Stimulated activated CD8-positive, alpha-beta memory T cell treated with anti-CD3 and anti-CD28 coated beads, Interleukin-4, amount 100 ng/mL, for 1 hour (primary cell): ENCODE measurements at regions not wholly inside any gene's neighbourhood (a gene's known extent, or its start where the extent isn't known, plus 50 kb on each side); places are given as distances from the start of the nearest gene placed in this dataset.
A peak's percentile ranks its signal among the peaks of the same experiment; 100 is the strongest.
"Not testable (repeated sequence)": the region's sequence is repeated elsewhere in the genome, so short reads cannot be mapped to it uniquely, and the experiment has no call there.

Experiments used
- DNase-seq, 2 donors: peaks; one replicate each; pipeline ENCODE4 v3.0.0-alpha.2; 2020; ENCODE audit warnings: low read depth in 2 of 2, low spot score in 1 of 2

GRCh38 chr12:124476011-124476400 is 91.4 kb downstream of the NCOR2 start:
- DNase-seq, result no peak

DNA sequence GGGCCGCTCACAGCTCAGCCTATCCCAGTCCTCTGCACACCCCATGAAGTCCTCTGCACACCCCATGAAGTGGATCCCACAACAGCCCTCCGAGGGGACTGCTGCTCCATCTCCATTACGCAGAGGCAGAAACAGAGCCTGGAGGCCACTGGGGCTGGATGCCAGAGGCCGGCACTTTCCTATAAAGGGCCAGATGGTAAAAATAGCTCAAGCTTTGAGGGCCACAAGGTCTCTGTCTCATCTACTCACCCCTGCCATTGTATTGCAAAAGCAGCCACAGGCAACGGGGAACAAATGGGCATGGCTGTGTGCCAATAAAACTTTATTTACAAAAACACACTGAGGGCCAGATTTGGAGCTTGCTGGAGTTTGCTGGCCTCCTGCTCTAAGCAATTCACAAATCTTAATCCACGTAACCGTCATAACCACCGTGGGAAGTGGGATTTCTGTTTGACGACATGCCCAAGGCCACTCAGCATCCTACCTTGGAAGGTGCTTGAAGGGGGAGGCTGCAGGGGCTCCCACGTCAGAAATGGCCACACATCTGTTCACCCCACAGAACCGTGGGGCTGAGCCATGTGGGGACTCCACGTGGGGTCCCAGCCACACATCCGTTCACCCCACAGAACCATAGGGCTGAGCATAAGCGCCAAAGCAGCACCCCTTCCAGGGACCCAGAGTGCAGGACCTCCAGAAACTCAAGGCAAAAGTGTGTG is 92.0 kb downstream of the NCOR2 start:
- no peak for DNase-seq

DNA sequence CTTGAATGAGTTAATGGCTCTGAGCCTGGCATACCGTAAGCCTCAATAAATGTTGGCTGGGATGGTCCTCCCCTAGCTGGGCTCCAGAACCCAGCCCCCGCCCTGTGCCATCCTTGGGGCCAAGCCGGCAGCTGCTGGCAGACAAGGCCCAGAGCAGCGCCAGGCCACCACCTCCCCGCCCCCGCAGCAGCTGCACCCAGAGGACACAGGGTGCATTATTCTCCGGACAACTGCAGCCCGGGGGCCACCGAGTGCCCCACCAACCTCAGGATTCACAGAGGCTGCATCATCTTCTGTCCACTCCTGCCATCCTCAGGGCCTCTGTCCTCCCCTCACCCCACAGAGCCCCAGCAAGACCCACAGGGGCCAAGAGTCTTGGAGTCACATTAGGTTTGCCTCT is 92.7 kb downstream of the NCOR2 start:
- DNase-seq, result no peak

- DNase-seq, result no peak
Measured at GRCh38 chr12:124472690-124473279, 94.6 kb downstream of the NCOR2 start.

DNA sequence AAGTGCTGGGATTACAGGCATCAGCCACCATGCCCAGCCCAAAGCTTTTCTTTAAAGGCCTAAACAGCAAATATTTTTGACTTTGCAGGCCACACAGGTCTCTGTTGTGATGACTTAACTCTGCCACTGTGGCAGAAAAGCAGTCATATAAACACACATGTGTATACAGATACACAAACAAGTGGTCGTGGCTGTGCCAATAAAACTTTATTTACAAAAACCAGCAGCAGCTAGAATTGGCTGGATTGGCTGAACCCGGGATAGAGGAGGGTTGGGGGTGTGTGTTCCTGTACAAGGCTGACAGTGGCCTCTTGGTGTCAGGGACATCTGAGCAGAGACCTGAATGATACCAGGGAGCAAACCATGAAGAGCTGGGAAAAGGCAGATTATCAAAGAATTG is 95.6 kb downstream of the NCOR2 start:
- DNase-seq, result no peak

DNA sequence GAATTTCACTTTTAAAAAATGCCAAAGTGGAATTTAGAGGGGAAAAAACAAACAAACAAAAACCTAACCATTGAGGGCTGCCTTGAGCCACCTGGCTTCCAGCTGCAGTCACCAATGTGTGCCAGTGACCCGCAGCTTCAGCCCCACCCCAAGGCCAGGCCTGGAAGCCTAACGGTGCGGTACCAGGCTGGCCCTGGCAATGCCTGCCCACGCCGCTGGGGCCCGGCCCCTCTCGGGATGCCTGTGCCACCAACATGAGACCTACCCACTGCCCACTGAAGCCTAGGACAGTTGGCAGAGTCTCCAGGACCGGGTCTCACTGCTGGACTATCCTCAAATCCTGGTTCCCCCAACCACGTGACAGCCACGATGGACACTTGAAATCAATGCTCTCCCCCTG is 96.6 kb downstream of the NCOR2 start:
- no peak for DNase-seq

DNA sequence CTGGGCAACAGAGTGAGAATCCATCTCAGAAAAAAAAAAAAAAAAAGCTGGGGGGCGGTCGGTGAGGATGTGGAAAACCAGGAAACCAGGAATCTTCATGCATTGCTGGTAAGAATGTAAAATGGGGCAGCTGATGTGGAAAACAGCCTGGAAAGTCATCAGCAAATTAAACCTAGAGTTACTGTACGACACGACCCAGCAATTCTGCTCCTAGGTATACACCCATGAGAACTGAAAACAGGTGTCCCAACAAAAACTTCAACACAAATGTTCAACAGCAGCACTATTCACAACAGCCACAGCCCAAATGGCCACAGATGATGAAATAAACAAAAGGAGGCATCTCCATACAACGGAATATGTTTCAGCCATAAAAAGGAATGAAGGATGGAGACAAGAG is 97.3 kb downstream of the NCOR2 start:
- no peak for DNase-seq

DNA sequence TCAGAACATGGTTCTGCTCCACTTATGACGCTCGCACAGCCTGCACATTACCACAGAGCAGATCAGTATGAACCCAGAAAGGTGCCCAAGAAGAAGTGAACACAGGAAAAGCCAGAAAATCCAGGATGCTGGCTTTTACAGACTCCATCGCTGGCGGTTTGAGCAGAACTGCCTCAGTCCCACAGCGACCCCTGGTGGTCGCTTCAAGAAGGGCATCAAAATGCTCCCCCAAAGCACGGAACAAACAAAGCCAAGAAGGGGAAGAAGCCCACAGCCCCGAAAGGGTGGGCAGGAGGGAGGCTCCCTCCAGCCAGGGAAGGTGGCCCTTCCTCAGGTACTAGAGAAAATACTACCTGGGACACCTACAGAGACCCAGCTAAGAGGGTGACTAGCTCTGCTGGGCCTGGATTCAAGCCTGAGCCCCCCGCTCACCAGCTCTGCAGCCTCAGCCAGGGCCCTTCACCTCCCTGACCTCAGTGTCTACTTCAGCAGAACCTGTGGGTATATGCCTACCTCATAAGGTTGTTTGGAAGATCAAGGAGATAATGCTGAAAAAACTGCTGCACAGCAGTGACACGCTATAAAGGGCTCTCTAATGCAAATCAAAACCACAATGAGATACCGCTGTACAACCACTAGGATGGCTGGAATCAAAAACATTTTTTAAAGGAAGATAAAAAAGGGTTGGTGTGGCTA is 98.1 kb downstream of the NCOR2 start:
- no peak for DNase-seq

DNA sequence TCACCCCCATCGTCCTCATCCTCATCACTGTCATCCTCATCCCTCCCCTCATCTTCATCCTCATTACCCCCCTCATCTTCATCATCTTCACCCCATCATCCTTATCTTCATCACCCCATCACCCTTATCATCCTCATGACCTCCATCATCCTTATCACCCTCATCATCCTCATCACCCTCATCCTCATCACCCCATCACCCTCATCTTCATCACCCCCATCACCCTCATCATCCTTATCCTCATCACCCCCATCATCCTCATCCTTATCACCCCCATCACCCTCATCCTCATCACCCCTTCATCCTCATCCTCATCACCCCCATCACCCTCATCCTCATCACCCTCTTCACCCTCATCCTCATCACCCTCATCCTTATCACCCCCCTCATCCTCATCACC is 99.9 kb downstream of the NCOR2 start:
- DNase-seq, result not testable (repeated sequence)

DNA sequence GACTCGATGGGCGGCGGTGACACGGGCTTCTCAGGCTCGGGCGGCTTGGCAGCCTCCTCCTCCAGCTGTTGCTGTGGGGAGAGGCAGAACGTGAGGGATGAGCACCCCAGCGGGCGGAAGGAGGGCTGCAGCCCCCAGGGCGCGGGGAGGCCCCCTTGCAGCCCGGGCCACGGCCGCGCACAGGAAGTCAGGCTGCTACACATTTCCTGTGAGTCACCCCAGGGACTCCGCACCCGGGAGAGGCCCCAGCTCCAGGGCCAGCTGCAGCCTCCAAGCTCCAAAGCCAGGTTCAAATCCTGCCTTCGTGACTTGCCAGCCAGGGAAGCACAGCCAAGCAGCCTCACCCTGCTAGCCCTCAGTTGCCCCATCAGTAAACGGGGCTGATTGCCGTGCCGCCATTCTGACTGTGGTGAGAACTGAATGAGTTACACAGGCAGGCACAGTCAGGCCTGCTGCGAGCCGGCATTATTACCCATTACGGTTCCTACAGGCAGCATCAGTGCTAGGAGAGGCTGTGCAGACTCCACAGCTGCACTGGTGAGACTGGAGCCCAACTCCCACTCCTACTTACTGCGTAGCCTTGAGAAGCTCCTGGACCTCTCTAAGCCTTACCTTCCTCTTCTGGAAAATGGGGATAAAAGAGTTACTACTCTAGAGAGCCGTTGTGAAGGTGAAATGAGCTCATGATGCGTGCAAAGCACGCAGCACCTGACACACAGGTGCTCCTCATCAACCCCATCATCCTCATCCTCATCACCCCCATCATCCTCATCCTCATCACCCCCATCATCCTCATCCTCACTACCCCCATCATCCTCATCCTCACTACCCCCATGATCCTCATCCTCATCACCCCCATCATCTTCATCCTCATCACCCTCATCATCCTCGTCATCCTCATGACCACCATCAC is 100.9 kb downstream of the NCOR2 start:
- peak; percentile 71 to 80 for DNase-seq

DNA sequence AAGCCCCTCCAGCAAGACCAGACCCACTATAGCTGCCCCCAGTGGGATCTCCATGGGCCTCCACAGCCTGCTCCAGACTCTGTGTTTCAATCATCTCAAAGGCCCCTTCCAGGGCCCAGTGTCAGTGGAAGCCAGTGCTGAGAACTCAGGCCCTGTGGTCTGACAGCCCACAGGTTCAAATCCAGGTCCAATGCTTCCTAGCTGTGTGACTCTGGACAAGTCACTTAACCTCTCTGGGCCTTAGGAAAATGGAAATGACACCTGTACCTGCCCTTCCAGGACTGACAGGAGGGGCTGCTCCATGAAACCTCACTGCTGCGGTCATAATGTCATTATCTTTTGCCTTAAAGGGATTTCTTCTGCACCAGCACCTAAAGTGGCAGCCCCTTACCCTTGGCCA is 101.9 kb downstream of the NCOR2 start:
- DNase-seq, result no peak

DNA sequence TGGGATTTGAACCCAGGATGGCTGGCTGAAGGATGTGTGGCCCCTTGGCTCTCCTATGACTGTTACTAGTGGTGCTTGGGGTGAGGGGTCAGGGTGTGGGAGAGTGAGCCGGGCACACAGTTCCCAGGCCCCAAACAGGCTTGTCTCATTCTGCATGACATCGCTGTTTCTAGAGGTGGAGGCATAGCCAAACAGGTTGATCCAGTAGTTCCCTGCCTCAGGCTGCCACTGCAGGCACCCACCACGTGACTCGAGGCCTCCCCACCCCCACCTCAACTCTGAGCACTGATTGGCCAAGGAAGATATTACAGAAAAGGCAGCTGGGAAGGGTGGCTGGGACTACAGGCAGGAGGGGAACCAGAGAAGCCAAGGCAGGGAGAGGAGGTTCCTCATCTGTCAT is 102.6 kb downstream of the NCOR2 start:
- no peak for DNase-seq

DNA sequence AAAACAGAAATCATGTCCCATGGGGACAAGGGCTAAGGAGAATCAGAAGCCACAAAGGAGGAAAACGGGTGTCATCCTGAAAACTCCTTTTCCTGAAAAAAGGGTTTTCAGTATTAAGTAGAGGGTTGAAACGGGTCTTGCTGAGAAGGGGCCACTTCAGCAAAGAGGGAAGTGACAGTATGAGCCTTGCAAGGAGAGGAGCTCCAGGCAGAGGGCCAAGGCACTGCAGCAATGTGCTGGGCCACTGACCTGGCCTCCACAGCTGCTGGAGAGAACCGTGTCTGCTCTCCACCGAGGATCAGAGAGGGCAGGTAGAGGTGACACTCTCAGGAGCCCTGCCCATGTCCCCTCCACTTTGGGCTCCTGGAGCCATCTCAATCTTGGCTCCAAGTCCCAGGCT is 103.3 kb downstream of the NCOR2 start:
- DNase-seq, result no peak

- DNase-seq, result no peak
Measured at GRCh38 chr12:124463341-124463921, 104.0 kb downstream of the NCOR2 start.

DNA sequence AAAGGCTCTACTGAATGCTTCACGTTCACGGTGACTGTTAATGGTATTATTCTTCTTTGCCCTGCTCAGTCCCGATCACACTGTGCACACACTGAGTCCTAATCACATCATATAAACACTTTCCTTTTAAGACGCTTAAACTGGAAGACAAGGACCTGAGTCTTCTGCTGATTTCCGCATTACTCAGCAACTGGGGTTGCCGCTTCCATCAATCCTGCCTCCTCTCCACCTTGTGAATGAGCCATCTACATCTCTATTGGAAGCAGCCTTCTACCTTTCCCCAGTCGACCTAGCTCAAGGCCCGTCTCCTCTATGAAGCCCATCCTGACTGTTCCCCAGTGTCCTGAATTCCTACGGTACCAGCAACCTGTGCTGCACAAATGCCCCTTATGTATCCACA is 104.7 kb downstream of the NCOR2 start:
- DNase-seq, result no peak

DNA sequence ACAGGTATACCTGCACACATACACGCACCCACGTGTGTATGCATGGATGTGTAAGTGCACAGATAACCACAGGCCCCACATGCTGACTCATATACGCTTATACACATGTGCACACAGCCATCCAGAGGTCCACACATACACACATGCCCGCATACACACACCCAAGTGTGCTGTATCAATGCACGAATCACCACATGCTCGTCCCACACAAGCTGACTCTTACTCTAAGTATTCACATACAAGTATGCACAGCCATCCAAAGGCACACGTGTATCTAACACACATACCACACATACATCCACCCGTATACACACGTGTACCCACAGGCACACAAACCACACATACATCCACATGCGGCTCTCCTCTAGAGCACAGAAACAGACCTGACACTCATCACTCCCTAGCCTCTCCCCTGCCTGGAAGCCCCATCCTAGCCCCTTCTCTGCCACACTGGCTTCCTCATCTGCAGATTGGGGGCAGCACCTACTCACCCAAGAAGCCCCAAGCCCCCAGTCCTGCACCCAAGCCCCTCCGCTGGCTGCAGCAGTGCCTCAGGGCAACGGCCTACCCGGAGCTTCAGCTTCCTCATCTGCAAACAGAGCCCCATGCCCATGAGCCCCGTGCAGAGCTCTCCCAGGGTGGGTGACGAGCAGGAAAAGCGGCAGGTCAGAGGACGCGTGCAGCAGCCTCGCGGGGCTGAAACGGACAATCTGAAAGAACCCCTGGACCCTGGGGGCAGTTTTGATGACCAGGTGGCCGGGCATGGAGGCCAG is 105.4 kb downstream of the NCOR2 start:
- no peak for DNase-seq

DNA sequence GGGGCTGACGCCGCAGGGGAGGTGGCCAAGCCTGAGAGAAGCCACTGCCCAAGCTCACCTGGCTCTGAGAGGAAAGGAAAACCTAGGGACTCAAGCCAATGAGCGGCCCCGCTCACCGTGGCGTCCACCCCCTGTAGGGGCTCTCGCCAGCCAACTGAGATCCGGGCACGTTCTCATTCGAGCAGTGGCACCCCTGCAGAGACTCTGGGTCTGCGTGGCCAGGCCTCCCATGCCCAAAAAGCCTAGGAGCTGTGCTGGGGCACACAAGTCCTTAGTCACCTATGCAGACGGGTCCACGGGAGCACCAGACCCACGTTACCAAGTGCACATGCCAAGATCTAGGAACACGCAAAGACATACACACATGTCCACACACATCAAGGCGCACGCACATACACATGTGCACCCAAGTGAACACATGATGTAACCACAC is 106.2 kb downstream of the NCOR2 start:
- DNase-seq, result no peak

DNA sequence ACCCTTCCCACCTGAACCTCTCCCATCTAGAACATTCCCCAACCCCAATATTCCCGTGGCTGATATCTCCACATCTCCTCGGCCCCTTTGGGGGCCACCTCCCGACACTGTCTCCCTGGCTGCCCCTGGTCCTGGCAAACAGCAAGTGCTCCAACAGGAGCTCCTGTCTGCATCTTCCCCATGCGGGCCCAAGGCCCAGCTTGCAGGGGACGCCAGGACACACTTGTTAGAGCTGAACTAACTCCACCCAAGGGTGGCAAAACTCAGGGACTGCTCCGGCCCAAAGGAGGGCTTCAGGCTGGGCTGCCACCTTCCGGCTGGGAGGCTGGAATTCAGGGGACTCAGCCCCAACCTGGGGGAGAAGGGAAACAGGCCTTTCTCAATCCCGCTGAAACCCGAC is 106.6 kb downstream of the NCOR2 start:
- no peak for DNase-seq

DNA sequence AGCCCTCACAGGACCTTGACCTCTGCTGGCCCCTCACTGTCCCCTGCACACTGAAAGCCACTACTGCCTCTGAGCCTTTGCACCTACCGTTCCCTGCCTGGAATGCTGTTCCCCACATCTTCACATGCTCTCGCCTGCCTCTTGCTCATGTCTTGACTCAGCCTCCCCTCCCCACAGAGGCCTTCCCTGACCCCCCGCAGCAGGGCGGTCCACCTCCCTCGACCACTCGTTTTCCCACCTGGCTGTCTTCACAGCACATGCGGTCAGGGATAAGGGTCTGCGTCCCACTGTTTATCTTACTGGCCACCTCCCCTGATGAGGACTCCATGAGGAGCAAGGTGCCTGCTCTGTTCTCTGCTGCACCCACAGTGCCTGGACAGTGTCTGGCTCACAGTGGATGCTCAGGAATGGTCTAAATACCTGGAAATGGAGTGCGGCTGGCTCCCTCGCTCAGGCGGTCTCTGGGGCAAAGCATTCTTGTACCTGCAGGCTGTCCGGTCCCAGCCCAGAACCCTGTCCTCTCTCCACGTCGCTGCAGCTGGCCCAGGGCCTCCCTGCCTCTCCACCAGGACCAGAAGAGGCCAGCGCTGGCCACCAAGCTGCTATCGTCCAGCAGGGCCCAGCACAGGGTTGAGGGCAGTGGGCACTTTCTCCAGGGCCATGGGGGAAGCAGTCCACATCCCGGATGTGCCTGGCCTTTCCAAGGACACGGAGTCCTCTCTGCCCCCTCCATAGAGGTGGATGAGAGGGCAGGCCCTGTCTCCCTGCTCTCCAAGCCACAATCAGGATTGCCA is 107.4 kb downstream of the NCOR2 start:
- DNase-seq, result no peak
